Karpas-422 (cell line): ENCODE measurements at regions not wholly inside any gene's neighbourhood (a gene's known extent, or its start where the extent isn't known, plus 50 kb on each side); places are given as distances from the start of the nearest gene placed in this dataset.

Source experiments
- DNase-seq: peaks from one replicate; pipeline ENCODE4 v3.0.0-alpha.2; 2015
- H2AFZ ChIP-seq: fragments of 200-600 bp; sonication (generic); 2 replicates; pipeline ENCODE4 v1.6.1; 2014; ENCODE audit warnings: antibody characterized with exemption, low read length, mixed read lengths
- H3K27ac ChIP-seq: fragments of 200-600 bp; sonication (generic); 2 replicates; pipeline ENCODE4 v1.5.1; 2014; ENCODE audit warnings: mild to moderate bottlenecking, low read length, moderate library complexity
- H3K27me3 ChIP-seq: fragments of 200-600 bp; sonication (generic); 2 replicates; pipeline ENCODE4 v1.6.1; 2014; ENCODE audit warnings: low read length, mixed read lengths
- H3K36me3 ChIP-seq: fragments of 200-600 bp; sonication (generic); 2 replicates; pipeline ENCODE4 v1.6.1; 2014; ENCODE audit warnings: low read length, mixed read lengths; ENCODE audit not compliant: insufficient read depth
- H3K4me1 ChIP-seq: fragments of 200-600 bp; sonication (generic); 2 replicates; pipeline ENCODE4 v1.6.1; 2014; ENCODE audit warnings: mild to moderate bottlenecking, low read length, mixed read lengths
- H3K4me2 ChIP-seq: fragments of 200-600 bp; sonication (generic); 2 replicates; pipeline ENCODE4 v1.6.1; 2014; ENCODE audit warnings: low read length, low read depth, mild to moderate bottlenecking; ENCODE audit not compliant: poor library complexity, severe bottlenecking
- H3K4me3 ChIP-seq: fragments of 200-600 bp; sonication (generic); 2 replicates; pipeline ENCODE4 v1.5.1; 2014; ENCODE audit warnings: mild to moderate bottlenecking, antibody characterized with exemption, low read length, mixed read lengths
- H3K79me2 ChIP-seq: fragments of 200-600 bp; sonication (generic); 2 replicates; pipeline ENCODE4 v1.6.1; 2014; ENCODE audit warnings: mild to moderate bottlenecking, low read length, mixed read lengths
- H3K9ac ChIP-seq: fragments of 200-600 bp; sonication (generic); 2 replicates; pipeline ENCODE4 v1.6.0; 2014; ENCODE audit warnings: low read length
- H3K9me2 ChIP-seq: fragments of 200-600 bp; sonication (generic), shearing (Covaris generic); replicated peaks from 2 replicates; pipeline ENCODE4 v1.6.0; 2014; ENCODE audit warnings: mild to moderate bottlenecking, low read length, moderate library complexity; ENCODE audit not compliant: insufficient read depth
- H3K9me3 ChIP-seq: fragments of 300-700, 200-600 bp; sonication (generic); 2 replicates; pipeline ENCODE4 v1.6.1; 2014; ENCODE audit warnings: low read length, mixed read lengths
- H4K20me1 ChIP-seq: fragments of 200-600 bp; sonication (generic); 2 replicates; pipeline ENCODE4 v1.6.1; 2014; ENCODE audit warnings: mild to moderate bottlenecking, antibody characterized with exemption, low read length, low read depth; ENCODE audit not compliant: insufficient read depth

GRCh38 chr13:33612641-33613638, 205.0 kb upstream of the RFC3 start:
- H3K27me3 ChIP-seq: no peaks in the 10 kb centered on the region
- H2AFZ ChIP-seq: no peak overlapping the region
- H3K27ac ChIP-seq: no peak overlapping the region
- no peaks in the 10 kb centered on the region for H3K9me2 ChIP-seq
- H3K4me1 ChIP-seq: peaks cover 17% of the 10 kb centered on the region
- no peaks in the 10 kb centered on the region for H3K79me2 ChIP-seq
- H3K36me3 ChIP-seq: no peaks in the 10 kb centered on the region
- no peaks in the 10 kb centered on the region for H3K9me3 ChIP-seq
- no peak overlapping the region for H3K4me3 ChIP-seq
- peak overlapping the region; percentile 36 for H3K4me2 ChIP-seq
- DNase-seq: no peak
- H4K20me1 ChIP-seq: no peaks in the 10 kb centered on the region
- no peak overlapping the region for H3K9ac ChIP-seq

GRCh38 chr13:33615436-33615835, 202.5 kb upstream of the RFC3 start:
- Histone ChIP-seq H4K20me1 (no peaks in the 10 kb centered on the region), H3K9me3 (no peaks in the 10 kb centered on the region), H2AFZ (no peak overlapping the region), H3K9ac (no peak overlapping the region), H3K4me2 (no peak overlapping the region), H3K27me3 (no peaks in the 10 kb centered on the region), H3K4me3 (no peak overlapping the region), H3K36me3 (no peaks in the 10 kb centered on the region), H3K79me2 (no peaks in the 10 kb centered on the region), H3K27ac (no peak overlapping the region), H3K9me2 (no peaks in the 10 kb centered on the region), H3K4me1 (peaks cover 20% of the 10 kb centered on the region)
- no peak for DNase-seq

GRCh38 chr13:33616130-33616529, 201.8 kb upstream of the RFC3 start:
- H3K4me2 ChIP-seq: no peak overlapping the region
- H3K27me3 ChIP-seq: no peaks in the 10 kb centered on the region
- H4K20me1 ChIP-seq: no peaks in the 10 kb centered on the region
- H3K9me2 ChIP-seq: no peaks in the 10 kb centered on the region
- no peak for DNase-seq
- no peak overlapping the region for H2AFZ ChIP-seq
- no peak overlapping the region for H3K27ac ChIP-seq
- peaks cover 20% of the 10 kb centered on the region for H3K4me1 ChIP-seq
- H3K4me3 ChIP-seq: no peak overlapping the region
- no peak overlapping the region for H3K9ac ChIP-seq
- H3K79me2 ChIP-seq: no peaks in the 10 kb centered on the region
- no peaks in the 10 kb centered on the region for H3K9me3 ChIP-seq
- H3K36me3 ChIP-seq: no peaks in the 10 kb centered on the region

- Histone ChIP-seq H4K20me1 (no peaks in the 10 kb centered on the region), H3K27me3 (no peaks in the 10 kb centered on the region), H3K79me2 (no peaks in the 10 kb centered on the region), H3K9me2 (no peaks in the 10 kb centered on the region), H3K4me3 (no peak overlapping the region), H3K4me2 (no peak overlapping the region), H3K36me3 (no peaks in the 10 kb centered on the region), H3K4me1 (peaks cover 19% of the 10 kb centered on the region), H2AFZ (no peak overlapping the region), H3K27ac (no peak overlapping the region), H3K9me3 (no peaks in the 10 kb centered on the region), H3K9ac (no peak overlapping the region)
- no peak for DNase-seq
These were observed 200.9 kb upstream of the RFC3 start for GRCh38 chr13:33617055-33617454.

- Histone ChIP-seq H4K20me1 (no peaks in the 10 kb centered on the region), H3K36me3 (no peaks in the 10 kb centered on the region), H3K4me3 (no peak overlapping the region), H3K4me1 (no peaks in the 10 kb centered on the region), H3K9ac (no peak overlapping the region), H3K9me2 (no peaks in the 10 kb centered on the region), H2AFZ (no peak overlapping the region), H3K4me2 (no peak overlapping the region), H3K27ac (no peak overlapping the region), H3K79me2 (no peaks in the 10 kb centered on the region), H3K9me3 (no peaks in the 10 kb centered on the region), H3K27me3 (no peaks in the 10 kb centered on the region)
- no peak for DNase-seq
These were observed 193.7 kb upstream of the RFC3 start for GRCh38 chr13:33624253-33624652.

- Histone ChIP-seq H3K79me2 (no peaks in the 10 kb centered on the region), H2AFZ (no peak overlapping the region), H3K9ac (no peak overlapping the region), H3K27ac (no peak overlapping the region), H3K4me3 (no peak overlapping the region), H4K20me1 (no peaks in the 10 kb centered on the region), H3K9me2 (no peaks in the 10 kb centered on the region), H3K4me2 (no peak overlapping the region), H3K36me3 (no peaks in the 10 kb centered on the region), H3K27me3 (no peaks in the 10 kb centered on the region), H3K4me1 (no peaks in the 10 kb centered on the region), H3K9me3 (no peaks in the 10 kb centered on the region)
- no peak for DNase-seq
These were observed 193.2 kb upstream of the RFC3 start for GRCh38 chr13:33624740-33625139.

GRCh38 chr13:33626407-33626806, 191.5 kb upstream of the RFC3 start:
- H3K4me2 ChIP-seq: no peak overlapping the region
- H3K36me3 ChIP-seq: no peaks in the 10 kb centered on the region
- no peak overlapping the region for H2AFZ ChIP-seq
- H3K9me3 ChIP-seq: no peaks in the 10 kb centered on the region
- no peak for DNase-seq
- no peaks in the 10 kb centered on the region for H3K9me2 ChIP-seq
- no peak overlapping the region for H3K9ac ChIP-seq
- H3K79me2 ChIP-seq: no peaks in the 10 kb centered on the region
- no peaks in the 10 kb centered on the region for H3K4me1 ChIP-seq
- H3K27ac ChIP-seq: no peak overlapping the region
- H3K4me3 ChIP-seq: no peak overlapping the region
- H4K20me1 ChIP-seq: no peaks in the 10 kb centered on the region
- H3K27me3 ChIP-seq: no peaks in the 10 kb centered on the region

GRCh38 chr13:33628662-33629061, 189.3 kb upstream of the RFC3 start:
- H4K20me1 ChIP-seq: no peaks in the 10 kb centered on the region
- H3K4me1 ChIP-seq: no peaks in the 10 kb centered on the region
- H3K27me3 ChIP-seq: no peaks in the 10 kb centered on the region
- no peaks in the 10 kb centered on the region for H3K36me3 ChIP-seq
- no peaks in the 10 kb centered on the region for H3K9me3 ChIP-seq
- no peak overlapping the region for H3K27ac ChIP-seq
- H3K4me2 ChIP-seq: no peak overlapping the region
- H3K9ac ChIP-seq: no peak overlapping the region
- H3K9me2 ChIP-seq: no peaks in the 10 kb centered on the region; the same call in 1 of the 2 replicates
- DNase-seq: no peak
- no peak overlapping the region for H3K4me3 ChIP-seq
- H2AFZ ChIP-seq: no peak overlapping the region
- no peaks in the 10 kb centered on the region for H3K79me2 ChIP-seq
